GM19395 (cell line): ENCODE measurements at regions not wholly inside any gene's neighbourhood (a gene's known extent, or its start where the extent isn't known, plus 50 kb on each side); places are given as distances from the start of the nearest gene placed in this dataset.

Experiments
- ATAC-seq: cut with Tn5 transposase; IDR thresholded peaks from one replicate; pipeline ENCODE4 v1.9.1; 2021; ENCODE audit warnings: mild to moderate bottlenecking, moderate library complexity; ENCODE audit not compliant: unreplicated experiment

GRCh38 chr18:66759050-66759828 is 155.3 kb upstream of the CDH19 start:
- no peak for ATAC-seq

DNA sequence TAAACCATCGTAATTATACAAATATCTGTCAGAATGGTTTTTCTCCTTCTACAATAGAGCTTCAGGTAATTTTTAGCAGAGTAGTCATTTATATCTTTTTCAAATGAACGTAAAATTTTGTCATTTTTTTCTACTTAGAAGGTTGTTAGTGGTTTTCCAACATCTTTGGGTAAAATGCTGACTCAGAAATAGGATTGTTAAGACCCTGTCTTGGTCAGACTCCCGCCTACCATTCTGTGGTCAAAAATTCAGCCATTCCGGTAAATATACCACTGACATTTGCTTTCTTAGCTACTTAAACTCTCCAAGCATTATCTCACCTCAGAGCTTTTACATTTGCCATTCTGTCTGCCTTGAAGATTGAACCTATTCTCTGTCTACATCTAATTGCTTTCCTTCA is 154.1 kb upstream of the CDH19 start:
- ATAC-seq, result no peak

DNA sequence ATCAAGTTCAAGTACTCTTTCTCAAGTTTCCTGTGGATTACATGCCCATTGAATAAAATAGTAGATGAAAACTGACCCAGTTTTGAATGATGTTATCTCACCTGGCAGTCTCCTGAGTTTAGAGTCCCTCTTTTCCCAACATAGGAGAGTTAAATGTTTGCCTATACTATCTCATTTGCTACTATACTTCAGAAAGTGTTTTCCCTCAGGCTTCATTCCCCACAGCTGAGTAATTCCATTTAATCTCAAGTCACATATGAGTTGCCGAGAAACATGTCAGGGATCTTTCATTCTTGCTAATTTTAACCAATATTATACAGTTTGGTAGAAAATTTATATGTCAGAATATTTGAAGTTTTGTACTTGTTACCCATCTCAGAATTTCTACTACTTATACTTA is 150.4 kb upstream of the CDH19 start:
- no peak for ATAC-seq

- no peak for ATAC-seq
These were observed 148.8 kb upstream of the CDH19 start for GRCh38 chr18:66752733-66753132.

DNA sequence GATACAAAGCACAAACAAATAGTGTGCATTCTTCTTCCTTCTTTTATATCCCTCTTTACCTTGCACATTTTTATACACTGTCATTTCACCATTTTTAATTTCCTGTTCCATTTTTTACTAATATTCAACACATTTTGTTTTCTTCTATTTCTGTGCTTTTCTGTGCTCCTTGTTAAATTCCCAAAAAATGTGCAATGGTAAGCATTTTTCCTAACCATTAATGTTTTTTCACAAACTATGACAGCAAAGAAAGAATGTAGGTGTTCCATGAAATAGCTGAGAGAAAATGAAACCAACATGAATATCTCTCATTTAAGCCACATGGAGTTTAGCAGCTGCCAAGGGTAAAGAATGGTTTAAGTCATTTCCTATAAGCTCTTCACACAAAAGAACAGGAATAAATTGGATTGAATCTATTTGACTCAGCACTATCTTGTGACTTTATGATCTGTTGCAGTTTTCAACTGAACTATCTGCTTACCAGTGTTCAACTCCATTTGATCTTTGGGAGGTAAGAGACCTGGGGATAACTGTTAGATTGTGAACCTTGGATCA is 145.7 kb upstream of the CDH19 start:
- ATAC-seq, result no peak

DNA sequence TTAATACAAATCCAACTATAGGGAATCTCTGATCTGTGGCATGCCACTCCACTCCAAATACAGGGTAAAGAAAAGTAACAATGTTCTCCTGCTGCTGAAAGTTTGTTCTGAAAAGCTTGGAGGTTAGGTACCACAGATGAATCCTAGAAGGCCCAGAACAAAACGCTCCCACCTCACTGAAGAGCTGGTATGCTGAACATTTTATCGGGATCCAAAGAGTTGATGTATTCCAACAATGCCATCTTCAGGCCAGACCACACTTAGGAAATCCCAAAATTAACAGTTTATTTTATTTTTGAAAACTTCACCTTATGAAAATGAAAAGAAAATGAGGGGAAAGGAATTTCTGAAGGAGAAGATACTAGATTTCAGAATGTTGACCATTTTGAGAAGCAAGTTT is 145.1 kb upstream of the CDH19 start:
- no peak for ATAC-seq

- ATAC-seq, result no peak
These were observed 138.9 kb upstream of the CDH19 start for GRCh38 chr18:66742832-66743231.

DNA sequence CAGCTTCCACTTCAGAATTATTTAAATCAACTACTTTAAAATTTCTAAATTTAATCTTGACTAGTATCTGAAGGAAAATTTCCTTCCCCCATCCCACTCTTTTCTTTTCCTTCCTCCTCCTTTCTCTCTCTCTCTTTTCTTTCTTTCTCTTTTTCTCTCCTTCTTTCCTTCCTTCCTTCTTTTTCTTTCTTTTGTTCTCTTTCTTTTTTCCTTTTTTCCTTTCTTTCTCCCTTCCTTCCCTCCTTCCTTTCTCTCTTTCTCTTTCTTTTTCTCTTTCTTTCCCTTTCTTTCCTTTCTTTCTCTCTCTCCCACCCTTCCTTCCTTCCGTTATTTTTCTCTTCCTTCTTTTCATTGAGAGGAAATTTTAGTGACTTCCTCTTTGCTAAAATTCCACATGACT is 132.0 kb upstream of the CDH19 start:
- no peak for ATAC-seq

- no peak for ATAC-seq
These were observed 130.6 kb upstream of the CDH19 start for GRCh38 chr18:66734451-66734850.

DNA sequence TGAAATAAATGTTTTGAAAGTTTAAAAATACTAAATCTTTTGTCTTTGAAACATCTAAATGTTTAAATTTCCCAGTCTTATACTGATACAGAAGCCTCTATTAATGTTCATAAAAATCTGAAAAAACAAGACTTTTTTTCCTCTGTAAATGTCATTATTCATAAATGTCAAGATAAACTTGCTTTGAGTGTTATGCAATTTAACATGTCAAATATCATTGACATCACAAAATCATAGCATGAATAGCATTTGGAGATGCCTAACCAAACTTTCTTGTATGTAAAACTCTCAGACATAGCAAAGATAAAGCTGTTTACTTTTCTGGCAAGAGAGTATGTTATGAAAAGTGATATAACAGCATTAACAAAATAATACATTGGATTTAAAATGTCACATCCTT is 128.0 kb upstream of the CDH19 start:
- no peak for ATAC-seq

DNA sequence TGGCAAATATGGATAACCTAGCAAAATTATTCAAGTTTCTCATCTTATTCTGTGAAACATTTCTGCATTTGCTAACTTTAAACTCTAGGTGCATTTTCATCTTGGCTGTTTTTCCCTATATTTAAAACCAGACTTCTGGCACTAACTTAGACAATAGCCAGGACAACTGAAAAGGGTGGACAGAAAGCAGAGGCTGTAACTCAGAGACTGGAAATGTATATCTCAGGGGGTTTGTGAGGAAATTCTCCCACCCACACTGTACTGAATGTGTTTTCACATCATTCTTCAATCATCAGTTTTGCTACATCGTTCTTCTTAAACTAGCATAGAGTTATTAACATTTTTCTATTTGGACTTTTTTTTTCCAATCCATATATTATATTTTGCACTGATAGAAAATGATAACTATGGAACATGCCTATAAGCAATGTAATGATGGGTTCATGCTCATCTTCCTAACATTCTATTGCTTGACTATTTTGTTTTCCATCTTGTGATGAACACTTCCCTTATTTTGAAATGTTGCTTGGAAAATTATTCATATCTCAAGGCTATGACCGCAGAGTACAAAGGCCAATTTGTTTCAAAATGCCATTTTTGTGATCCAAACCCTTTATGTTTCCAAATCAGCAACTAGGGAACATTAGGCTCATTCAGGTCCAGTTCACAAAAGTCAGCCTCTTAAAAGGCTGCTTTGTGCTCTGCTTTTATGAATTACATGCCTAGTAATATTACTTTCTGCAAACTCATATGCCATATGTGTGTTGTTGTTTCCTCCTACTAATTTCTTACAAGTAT is 125.8 kb upstream of the CDH19 start:
- ATAC-seq, result no peak

GRCh38 chr18:66728951-66729350 is 125.1 kb upstream of the CDH19 start:
- no peak for ATAC-seq

- ATAC-seq, result no peak
These were observed 124.1 kb upstream of the CDH19 start for GRCh38 chr18:66727991-66728390.

GRCh38 chr18:66724664-66725356 is 120.9 kb upstream of the CDH19 start:
- no peak for ATAC-seq

- no peak for ATAC-seq
These were observed 118.8 kb upstream of the CDH19 start for GRCh38 chr18:66722671-66723070.

- no peak for ATAC-seq
These were observed 104.8 kb upstream of the CDH19 start for GRCh38 chr18:66708646-66709045.

GRCh38 chr18:66707473-66707872 is 103.6 kb upstream of the CDH19 start:
- no peak for ATAC-seq

DNA sequence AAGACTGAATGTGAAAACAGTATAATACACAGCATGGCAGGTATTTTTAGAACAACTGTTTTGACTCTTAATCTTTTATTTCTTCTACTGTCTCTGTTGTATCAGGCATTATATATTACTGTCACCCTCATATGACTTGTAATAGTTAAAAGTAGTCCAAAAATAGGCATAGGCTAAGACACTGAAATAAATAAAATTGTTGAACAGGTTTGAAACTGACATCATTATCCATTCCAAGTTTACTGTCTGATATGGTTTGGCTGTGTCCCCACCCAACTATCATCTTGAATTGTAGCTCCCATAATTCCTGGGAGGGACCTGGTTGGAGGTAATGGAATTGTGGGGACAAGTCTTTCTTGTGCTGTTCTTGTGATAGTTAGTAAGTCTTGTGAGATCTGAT is 91.4 kb upstream of the CDH19 start:
- ATAC-seq, result no peak

DNA sequence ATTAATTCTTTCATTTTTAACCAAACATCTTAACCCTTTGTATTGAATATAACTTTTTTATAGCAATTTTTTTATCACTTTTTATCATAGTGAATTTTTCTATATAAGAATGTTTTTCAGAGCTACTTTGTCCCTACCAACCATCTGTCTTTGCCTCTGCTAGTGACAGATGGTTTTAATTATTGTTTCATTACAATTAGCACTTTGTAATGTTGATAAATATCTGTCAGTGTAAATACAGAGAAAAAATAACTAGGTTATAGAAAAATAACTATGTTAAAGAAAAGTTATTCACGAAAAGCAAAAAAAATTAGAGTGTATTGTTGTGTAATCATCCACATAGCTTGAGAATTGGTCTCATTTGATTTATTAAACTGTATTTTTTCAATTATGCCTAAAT is 91.0 kb upstream of the CDH19 start:
- no peak for ATAC-seq

DNA sequence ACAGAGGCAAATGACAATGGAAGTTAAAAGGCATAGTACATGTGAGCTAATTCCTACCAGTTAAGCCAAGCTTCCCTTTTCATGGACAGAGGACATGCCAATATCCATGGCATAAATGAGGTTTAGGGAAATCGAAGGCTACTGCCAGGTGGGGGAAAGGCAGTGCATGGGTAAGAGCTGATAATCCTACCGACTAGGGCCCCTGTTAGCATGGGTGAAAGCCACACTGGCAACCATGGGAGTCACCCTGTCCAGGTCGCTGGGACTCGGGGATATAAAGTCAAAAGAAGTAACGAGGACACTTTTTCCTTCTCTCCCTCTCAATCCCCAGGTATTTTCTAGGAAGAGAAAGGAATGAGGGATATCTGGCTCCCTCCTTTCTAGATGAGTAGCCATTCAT is 83.7 kb upstream of the CDH19 start:
- no peak for ATAC-seq

GRCh38 chr18:66682855-66683322 is 79.0 kb upstream of the CDH19 start:
- ATAC-seq, result no peak
